ENCODE measurements at regions not wholly inside any gene's neighbourhood (a gene's known extent, or its start where the extent isn't known, plus 50 kb on each side); places are given as distances from the start of the nearest gene placed in this dataset.

GRCh38 chr1:69185378-69185777 lies 382.3 kb upstream of the LRRC7 start:
- H3K36me3 ChIP-seq = no peaks in the 10 kb centered on the region
- no peaks in the 10 kb centered on the region for H3K27me3 ChIP-seq
- H3K4me1 ChIP-seq = no peaks in the 10 kb centered on the region
- H3K27ac ChIP-seq = no peak overlapping the region
- DNase-seq = no peak
- H3K9me3 ChIP-seq = no peaks in the 10 kb centered on the region
- no peak for TF ChIP-seq POLR2A (IDR thresholded peaks at IDR 0.05)
- no peak for TF ChIP-seq CTCF (IDR thresholded peaks at IDR 0.05)
- H3K4me3 ChIP-seq = no peak overlapping the region

- no peak overlapping the region for H3K27ac ChIP-seq
- H3K36me3 ChIP-seq = no peaks in the 10 kb centered on the region
- no peak for DNase-seq
- TF ChIP-seq CTCF (IDR thresholded peaks at IDR 0.05) = no peak
- no peak for TF ChIP-seq POLR2A (IDR thresholded peaks at IDR 0.05)
- H3K9me3 ChIP-seq = no peaks in the 10 kb centered on the region
- no peak overlapping the region for H3K4me3 ChIP-seq
- no peaks in the 10 kb centered on the region for H3K27me3 ChIP-seq
- H3K4me1 ChIP-seq = no peaks in the 10 kb centered on the region
Measured at GRCh38 chr1:69191335-69191734, 376.4 kb upstream of the LRRC7 start.

GRCh38 chr1:69195136-69195535 lies 372.6 kb upstream of the LRRC7 start:
- TF ChIP-seq CTCF (IDR thresholded peaks at IDR 0.05) (no peak), POLR2A (IDR thresholded peaks at IDR 0.05) (no peak)
- no peaks in the 10 kb centered on the region for H3K36me3 ChIP-seq
- no peak overlapping the region for H3K4me3 ChIP-seq
- no peak overlapping the region for H3K27ac ChIP-seq
- DNase-seq = no peak
- H3K27me3 ChIP-seq = no peaks in the 10 kb centered on the region
- H3K9me3 ChIP-seq = no peaks in the 10 kb centered on the region
- no peaks in the 10 kb centered on the region for H3K4me1 ChIP-seq

GRCh38 chr1:69196071-69196470 lies 371.7 kb upstream of the LRRC7 start:
- H3K9me3 ChIP-seq = no peaks in the 10 kb centered on the region
- H3K4me1 ChIP-seq = no peaks in the 10 kb centered on the region
- TF ChIP-seq POLR2A (IDR thresholded peaks at IDR 0.05) (no peak), CTCF (IDR thresholded peaks at IDR 0.05) (no peak)
- H3K4me3 ChIP-seq = no peak overlapping the region
- no peak overlapping the region for H3K27ac ChIP-seq
- DNase-seq = no peak
- H3K27me3 ChIP-seq = no peaks in the 10 kb centered on the region
- H3K36me3 ChIP-seq = no peaks in the 10 kb centered on the region

GRCh38 chr1:69197816-69198215 lies 369.9 kb upstream of the LRRC7 start:
- TF ChIP-seq CTCF (IDR thresholded peaks at IDR 0.05) (no peak), POLR2A (IDR thresholded peaks at IDR 0.05) (no peak)
- Histone ChIP-seq H3K36me3 (no peaks in the 10 kb centered on the region), H3K4me1 (no peaks in the 10 kb centered on the region), H3K27ac (no peak overlapping the region), H3K27me3 (no peaks in the 10 kb centered on the region), H3K9me3 (no peaks in the 10 kb centered on the region), H3K4me3 (no peak overlapping the region)
- DNase-seq = no peak

GRCh38 chr1:69201716-69202115 lies 366.0 kb upstream of the LRRC7 start:
- Histone ChIP-seq H3K4me3 (no peak overlapping the region), H3K4me1 (no peaks in the 10 kb centered on the region), H3K27ac (no peak overlapping the region), H3K9me3 (no peaks in the 10 kb centered on the region), H3K27me3 (no peaks in the 10 kb centered on the region), H3K36me3 (no peaks in the 10 kb centered on the region)
- TF ChIP-seq CTCF (IDR thresholded peaks at IDR 0.05) = no peak
- no peak for TF ChIP-seq POLR2A (IDR thresholded peaks at IDR 0.05)
- no peak for DNase-seq
